ENCODE measurements at regions not wholly inside any gene's neighbourhood (a gene's known extent, or its start where the extent isn't known, plus 50 kb on each side); places are given as distances from the start of the nearest gene placed in this dataset.
A peak's percentile ranks its signal among the peaks of the same experiment; 100 is the strongest.
"Not testable (repeated sequence)": the region's sequence is repeated elsewhere in the genome, so short reads cannot be mapped to it uniquely, and the experiment has no call there.

DNA sequence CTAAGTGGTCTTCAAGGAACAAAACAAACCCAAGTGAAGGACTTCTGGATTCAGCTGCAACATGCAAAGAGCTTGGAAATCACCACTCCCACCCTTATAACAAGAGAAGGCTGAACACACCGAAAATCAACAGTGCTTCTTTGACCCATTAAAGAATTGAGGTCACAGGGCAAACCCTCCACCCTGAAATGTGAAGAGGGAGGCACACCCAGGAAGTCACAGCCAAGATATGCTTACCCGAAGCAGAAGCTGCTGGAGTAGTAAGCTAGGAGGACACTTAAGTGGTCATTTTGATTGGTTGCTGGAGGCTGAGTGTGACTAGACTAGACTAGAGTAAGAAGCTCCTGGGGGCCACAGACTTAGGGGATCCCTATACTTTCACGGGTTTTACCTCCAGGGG, 188.2 kb upstream of the SSTR4 start:
- TF ChIP-seq, protein P1, sequence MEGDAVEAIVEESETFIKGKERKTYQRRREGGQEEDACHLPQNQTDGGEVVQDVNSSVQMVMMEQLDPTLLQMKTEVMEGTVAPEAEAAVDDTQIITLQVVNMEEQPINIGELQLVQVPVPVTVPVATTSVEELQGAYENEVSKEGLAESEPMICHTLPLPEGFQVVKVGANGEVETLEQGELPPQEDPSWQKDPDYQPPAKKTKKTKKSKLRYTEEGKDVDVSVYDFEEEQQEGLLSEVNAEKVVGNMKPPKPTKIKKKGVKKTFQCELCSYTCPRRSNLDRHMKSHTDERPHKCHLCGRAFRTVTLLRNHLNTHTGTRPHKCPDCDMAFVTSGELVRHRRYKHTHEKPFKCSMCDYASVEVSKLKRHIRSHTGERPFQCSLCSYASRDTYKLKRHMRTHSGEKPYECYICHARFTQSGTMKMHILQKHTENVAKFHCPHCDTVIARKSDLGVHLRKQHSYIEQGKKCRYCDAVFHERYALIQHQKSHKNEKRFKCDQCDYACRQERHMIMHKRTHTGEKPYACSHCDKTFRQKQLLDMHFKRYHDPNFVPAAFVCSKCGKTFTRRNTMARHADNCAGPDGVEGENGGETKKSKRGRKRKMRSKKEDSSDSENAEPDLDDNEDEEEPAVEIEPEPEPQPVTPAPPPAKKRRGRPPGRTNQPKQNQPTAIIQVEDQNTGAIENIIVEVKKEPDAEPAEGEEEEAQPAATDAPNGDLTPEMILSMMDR (IDR thresholded peaks at IDR 0.05; ENCODE audit: extremely low read depth, low read depth, low read length), result no peak
- DNase-seq (ENCODE audit: insufficient read length, low spot score, missing footprints), result no peak
- Histone ChIP-seq H3K27me3 (ENCODE audit: insufficient read depth, low read length) (no peaks in the 10 kb centered on the region), H3K4me3 (ENCODE audit: insufficient read depth, low read length) (no peak overlapping the region), H2AFZ (ENCODE audit: low read length) (no peak overlapping the region), H3K36me3 (ENCODE audit: insufficient read depth, low read length) (no peaks in the 10 kb centered on the region), H3K4me2 (ENCODE audit: insufficient read depth, low read length) (no peak overlapping the region), H3K79me2 (ENCODE audit: insufficient read depth, low read length) (no peaks in the 10 kb centered on the region), H4K20me1 (ENCODE audit: insufficient read depth, low read length) (no peaks in the 10 kb centered on the region), H3K9me3 (ENCODE audit: low read depth, low read length) (no peaks in the 10 kb centered on the region), H3K4me1 (ENCODE audit: insufficient read depth, low read length) (no peaks in the 10 kb centered on the region), H3K27ac (ENCODE audit: low read depth, low read length) (no peak overlapping the region)

DNA sequence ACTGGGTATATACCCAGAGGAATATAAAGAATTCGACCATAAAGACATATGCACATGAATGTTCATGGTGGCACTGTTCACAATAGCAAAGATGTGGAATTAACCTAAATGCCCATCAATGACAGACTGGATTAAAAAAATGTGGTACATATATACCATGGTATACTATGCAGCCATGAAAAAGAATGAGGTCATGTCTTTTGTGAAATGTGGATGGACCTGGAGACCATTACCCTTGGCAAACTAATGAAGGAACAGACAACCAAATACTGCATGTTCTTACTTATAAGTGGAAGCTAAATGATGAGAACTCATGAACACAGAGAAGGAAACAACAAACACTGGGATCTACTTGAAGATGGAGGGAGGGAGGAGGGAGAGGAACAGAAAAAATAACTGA, 186.7 kb upstream of the SSTR4 start:
- Histone ChIP-seq H2AFZ (ENCODE audit: low read length) (no peak overlapping the region), H4K20me1 (ENCODE audit: insufficient read depth, low read length) (no peaks in the 10 kb centered on the region), H3K4me2 (ENCODE audit: insufficient read depth, low read length) (no peak overlapping the region), H3K9me3 (ENCODE audit: low read depth, low read length) (no peaks in the 10 kb centered on the region), H3K36me3 (ENCODE audit: insufficient read depth, low read length) (no peaks in the 10 kb centered on the region), H3K4me3 (ENCODE audit: insufficient read depth, low read length) (no peak overlapping the region), H3K27ac (ENCODE audit: low read depth, low read length) (no peak overlapping the region), H3K4me1 (ENCODE audit: insufficient read depth, low read length) (no peaks in the 10 kb centered on the region), H3K79me2 (ENCODE audit: insufficient read depth, low read length) (no peaks in the 10 kb centered on the region), H3K27me3 (ENCODE audit: insufficient read depth, low read length) (no peaks in the 10 kb centered on the region)
- TF ChIP-seq, protein P1 (IDR thresholded peaks at IDR 0.05; ENCODE audit: extremely low read depth, low read depth, low read length), result no peak
- no peak for DNase-seq (ENCODE audit: insufficient read length, low spot score, missing footprints)

DNA sequence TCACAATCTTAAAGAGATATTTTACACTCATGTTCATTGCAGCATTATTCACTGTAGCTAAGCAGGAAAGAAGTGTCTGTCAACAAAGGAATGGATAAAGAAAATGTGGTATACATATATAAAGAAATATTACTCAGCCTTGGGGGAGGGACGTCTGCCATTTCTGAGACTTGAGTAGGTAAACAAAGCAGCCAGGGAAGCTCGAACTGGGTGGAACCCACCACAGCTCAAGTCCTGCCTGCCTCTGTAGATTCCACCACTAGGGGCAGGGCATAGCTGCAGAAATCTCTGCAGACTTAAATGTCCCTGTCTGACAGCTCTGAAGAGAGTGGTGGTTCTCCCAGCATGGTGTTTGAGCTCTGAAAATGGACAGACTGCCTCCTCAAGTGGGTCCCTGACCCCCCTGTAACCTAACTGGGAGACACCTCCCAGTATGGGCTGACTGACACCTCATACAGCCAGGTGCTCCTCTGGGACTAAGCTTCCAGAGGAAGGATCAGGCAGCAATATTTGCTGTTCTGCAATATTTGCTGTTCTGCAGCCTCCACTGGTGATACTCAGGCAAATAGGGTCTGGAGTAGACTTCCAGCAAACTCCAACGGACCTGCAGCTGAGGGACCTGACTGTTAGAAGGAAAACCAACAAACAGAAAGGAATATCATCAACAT, 183.3 kb upstream of the SSTR4 start:
- not testable (repeated sequence) for H3K9me3 ChIP-seq (ENCODE audit: low read depth, low read length)

DNA sequence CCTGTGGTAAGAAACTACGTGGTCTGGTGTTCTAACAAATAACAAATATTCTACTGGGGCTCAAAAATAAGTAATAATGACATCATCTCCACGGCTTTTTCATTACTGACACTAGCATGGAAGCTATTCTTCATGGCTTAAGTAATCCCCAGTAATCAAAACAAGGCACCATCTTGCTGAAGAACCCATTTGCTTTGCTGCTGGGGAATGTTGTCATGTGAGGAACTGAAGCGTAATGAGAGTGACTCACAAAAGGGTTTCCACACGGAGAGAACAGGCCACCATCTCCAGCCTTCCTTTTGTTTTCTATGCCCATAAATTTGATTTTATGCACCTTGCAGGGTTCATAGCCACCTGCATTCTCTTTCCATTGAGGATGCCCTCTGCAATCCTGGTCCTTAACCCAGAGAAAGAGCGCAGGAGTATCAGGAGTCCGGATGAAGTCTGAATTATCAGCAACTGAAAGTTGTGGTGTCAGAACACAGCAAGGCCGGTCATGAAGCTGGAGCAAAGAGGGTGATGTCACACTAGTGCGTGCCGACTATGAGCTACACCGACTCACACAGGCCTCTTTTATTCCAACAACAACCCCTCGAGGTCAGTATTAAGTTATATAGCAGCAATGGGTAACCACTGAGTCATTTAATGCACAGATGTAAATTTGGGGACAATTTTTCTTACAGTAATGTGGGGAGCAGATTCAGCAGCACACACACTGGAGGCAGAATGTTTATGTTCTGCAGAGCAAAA, 173.7 kb upstream of the SSTR4 start:
- Histone ChIP-seq H3K27ac (ENCODE audit: low read depth, low read length) (no peak overlapping the region), H3K27me3 (ENCODE audit: insufficient read depth, low read length) (peaks cover 3% of the 10 kb centered on the region), H4K20me1 (ENCODE audit: insufficient read depth, low read length) (no peaks in the 10 kb centered on the region), H3K4me1 (ENCODE audit: insufficient read depth, low read length) (no peaks in the 10 kb centered on the region), H3K36me3 (ENCODE audit: insufficient read depth, low read length) (no peaks in the 10 kb centered on the region), H3K4me2 (ENCODE audit: insufficient read depth, low read length) (no peak overlapping the region), H2AFZ (ENCODE audit: low read length) (no peak overlapping the region), H3K9me3 (ENCODE audit: low read depth, low read length) (no peaks in the 10 kb centered on the region), H3K79me2 (ENCODE audit: insufficient read depth, low read length) (no peaks in the 10 kb centered on the region), H3K4me3 (ENCODE audit: insufficient read depth, low read length) (no peak overlapping the region)
- TF ChIP-seq, protein P1 (IDR thresholded peaks at IDR 0.05; ENCODE audit: extremely low read depth, low read depth, low read length), result no peak
- DNase-seq (ENCODE audit: insufficient read length, low spot score, missing footprints), result no peak

More for the DNA sequence above, 183.3 kb upstream of the SSTR4 start:
- not testable (repeated sequence) for H3K27me3 ChIP-seq (ENCODE audit: insufficient read depth, low read length); H3K79me2 ChIP-seq (ENCODE audit: insufficient read depth, low read length); H3K4me2 ChIP-seq (ENCODE audit: insufficient read depth, low read length); H3K4me3 ChIP-seq (ENCODE audit: insufficient read depth, low read length); H3K4me1 ChIP-seq (ENCODE audit: insufficient read depth, low read length); H4K20me1 ChIP-seq (ENCODE audit: insufficient read depth, low read length); H2AFZ ChIP-seq (ENCODE audit: low read length); H3K36me3 ChIP-seq (ENCODE audit: insufficient read depth, low read length); H3K27ac ChIP-seq (ENCODE audit: low read depth, low read length); DNase-seq (ENCODE audit: insufficient read length, low spot score, missing footprints)
- TF ChIP-seq, protein P1 (IDR thresholded peaks at IDR 0.05; ENCODE audit: extremely low read depth, low read depth, low read length), result peak; percentile 53

Data from osteoblast (primary cell).